Ovary (tissue), 7 donors: ENCODE measurements at regions not wholly inside any gene's neighbourhood (a gene's known extent, or its start where the extent isn't known, plus 50 kb on each side); places are given as distances from the start of the nearest gene placed in this dataset.

Source experiments
- DNase-seq, 5 donors: peaks; one replicate each; pipeline ENCODE4 v3.0.0-alpha.2; 2019 to 2020
- H3K27ac ChIP-seq, 2 donors: fragments of 200-600 bp; one replicate each; pipeline versions ENCODE4 v1.5.1 to v1.8.0; 2019 to 2022
- H3K27me3 ChIP-seq: fragments of 200-600 bp; one replicate; pipeline ENCODE4 v1.8.0; 2022
- H3K36me3 ChIP-seq: fragments of 200-600 bp; sonication (generic); one replicate; pipeline ENCODE4 v1.5.1; 2019
- H3K4me1 ChIP-seq: one replicate; pipeline ENCODE4 v1.8.1; 2013; ENCODE audit warnings: mild to moderate bottlenecking, moderate library complexity; ENCODE audit not compliant: insufficient read depth
- H3K4me3 ChIP-seq: fragments of 200-600 bp; sonication (generic); one replicate; pipeline ENCODE4 v1.5.1; 2017
- H3K9me3 ChIP-seq, 2 donors: fragments of 200-600 bp in 1 of 2; sonication (generic) in 1 of 2; one replicate each; pipeline versions ENCODE4 v1.5.1 to v1.8.1; 2013 to 2019; ENCODE audit warnings: mild to moderate bottlenecking in 1 of 2, moderate library complexity in 1 of 2
- EP300 ChIP-seq: sonication (generic); formaldehyde crosslinking; IDR thresholded peaks from one replicate; pipeline ENCODE4 v1.6.1; 2017; ENCODE audit warnings: antibody characterized with exemption
- POLR2A ChIP-seq: fragments of 450-650 bp; IDR thresholded peaks from one replicate; pipeline ENCODE4 v1.6.1; 2017; ENCODE audit warnings: antibody characterized with exemption, mild to moderate bottlenecking, moderate library complexity
- WGBS, 3 donors: extraction: QIAGEN DNeasy Blood & Tissue Kit in 1 of 3; methylation state at CpG; one replicate each; pipeline versions ENCODE4 v1.1.5 to v1.1.7; 2013 to 2017; 5-methylcytosine and 5-hydroxymethylcytosine counted together
- intact Hi-C, 4 donors: fragments of 100-400 bp; cut with DNase I; formaldehyde crosslinking; loops; one replicate each; pipeline versions ENCODE4 v1.11.0 to v1.15.1; 2022 to 2023
- TF ChIP-seq, protein P1 (sequence below), 3 donors: fragments of 450-650 bp in 2 of 3; fragments of 200-600 bp in 1 of 3; IDR thresholded peaks; one replicate each; pipeline versions ENCODE4 v1.5.1 to v1.8.0; 2016 to 2022; ENCODE audit warnings: antibody characterized with exemption in 3 of 3, mild to moderate bottlenecking in 1 of 3
- donor health status: DM: no; HTN: no; CAD: no; lungs with moderate emphysema.
- donor health status: DM: no; HTN: no; CAD: no.
- donor health status: Bipolar disorder and iron deficiency.
- donor health status: DM: no; HTN: no; CAD: no.
- donor health status: DM: yes; HTN: yes; CAD: no.

DNA sequence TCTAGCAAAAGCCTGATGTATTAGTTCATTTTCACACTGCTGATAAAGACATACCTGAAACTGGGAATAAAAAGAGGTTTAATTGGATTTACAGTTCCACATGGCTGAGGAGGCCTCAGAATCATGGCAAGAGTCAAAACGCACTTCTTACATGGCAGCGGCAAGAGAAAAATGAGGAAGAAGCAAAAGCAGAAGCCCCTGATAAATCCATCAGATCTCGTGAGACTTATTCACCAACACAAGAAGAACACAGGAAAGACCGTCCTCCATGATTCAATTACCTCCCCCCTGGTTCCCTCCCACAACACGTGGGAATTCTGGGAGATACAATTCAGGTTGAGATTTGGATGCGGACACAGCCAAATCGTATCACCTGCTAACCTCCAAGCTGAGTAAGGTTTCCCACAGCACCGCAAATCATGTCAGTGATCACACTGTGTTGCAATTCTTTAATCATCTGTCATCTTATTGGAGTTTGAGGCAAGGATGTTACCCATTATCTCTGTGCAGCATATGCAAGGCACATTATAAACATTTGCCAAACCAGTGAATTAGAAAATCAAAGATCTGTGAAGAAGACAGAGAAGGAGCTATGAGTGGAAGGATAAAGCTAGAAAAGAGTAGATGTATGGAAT lies 128.5 kb downstream of the ZNF281 start:
- 73 to 82% (median 74%) methylated on average over 8 of the region's 8 CpGs for WGBS, 3 donors
- no peaks in the 10 kb centered on the region for H3K9me3 ChIP-seq
- intact Hi-C loops, result loop anchor here in 1 of 4 donors (10.0 kb wide), 1 partner anchor 223 kb away; no protein-coding TSS in a partner anchor
- H3K27me3 ChIP-seq, result no peaks in the 10 kb centered on the region
- H3K36me3 ChIP-seq, result no peaks in the 10 kb centered on the region
- no peak overlapping the region for H3K27ac ChIP-seq
- H3K4me3 ChIP-seq, result no peak overlapping the region
- TF ChIP-seq POLR2A (no peak), EP300 (no peak)
- TF ChIP-seq, protein P1, sequence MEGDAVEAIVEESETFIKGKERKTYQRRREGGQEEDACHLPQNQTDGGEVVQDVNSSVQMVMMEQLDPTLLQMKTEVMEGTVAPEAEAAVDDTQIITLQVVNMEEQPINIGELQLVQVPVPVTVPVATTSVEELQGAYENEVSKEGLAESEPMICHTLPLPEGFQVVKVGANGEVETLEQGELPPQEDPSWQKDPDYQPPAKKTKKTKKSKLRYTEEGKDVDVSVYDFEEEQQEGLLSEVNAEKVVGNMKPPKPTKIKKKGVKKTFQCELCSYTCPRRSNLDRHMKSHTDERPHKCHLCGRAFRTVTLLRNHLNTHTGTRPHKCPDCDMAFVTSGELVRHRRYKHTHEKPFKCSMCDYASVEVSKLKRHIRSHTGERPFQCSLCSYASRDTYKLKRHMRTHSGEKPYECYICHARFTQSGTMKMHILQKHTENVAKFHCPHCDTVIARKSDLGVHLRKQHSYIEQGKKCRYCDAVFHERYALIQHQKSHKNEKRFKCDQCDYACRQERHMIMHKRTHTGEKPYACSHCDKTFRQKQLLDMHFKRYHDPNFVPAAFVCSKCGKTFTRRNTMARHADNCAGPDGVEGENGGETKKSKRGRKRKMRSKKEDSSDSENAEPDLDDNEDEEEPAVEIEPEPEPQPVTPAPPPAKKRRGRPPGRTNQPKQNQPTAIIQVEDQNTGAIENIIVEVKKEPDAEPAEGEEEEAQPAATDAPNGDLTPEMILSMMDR (IDR thresholded peaks at IDR 0.05), result no peak
- no peaks in the 10 kb centered on the region for H3K4me1 ChIP-seq
- DNase-seq, result no peak

DNA sequence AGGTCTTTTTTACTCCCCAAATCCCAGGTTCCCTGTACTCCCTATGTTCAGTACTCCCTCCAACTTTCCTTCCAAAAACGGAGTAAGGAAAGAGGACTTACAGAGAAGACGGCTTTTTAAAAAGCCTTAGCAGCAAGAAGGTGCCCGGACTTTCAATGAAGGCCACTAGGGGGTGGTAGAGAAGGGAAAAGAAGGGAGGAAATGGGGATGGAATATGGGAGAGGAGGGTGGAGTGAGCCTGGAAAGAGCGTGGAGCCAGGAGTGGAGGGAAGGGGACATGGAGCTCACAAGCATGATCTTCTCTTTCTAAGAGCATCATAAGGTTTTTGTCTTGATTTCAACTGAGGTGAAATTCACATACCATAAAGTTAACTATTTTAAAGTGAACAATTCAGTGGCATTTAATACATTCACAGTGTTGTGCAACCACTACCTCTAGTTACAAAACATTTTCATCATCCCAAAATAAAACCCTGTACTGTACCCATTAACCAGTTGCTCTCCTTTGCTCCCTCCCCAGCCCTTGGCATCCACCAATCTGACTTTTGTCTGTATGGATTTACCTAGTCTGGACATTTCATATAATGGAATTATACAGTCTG lies 129.9 kb downstream of the ZNF281 start:
- no peaks in the 10 kb centered on the region for H3K36me3 ChIP-seq
- TF ChIP-seq EP300, result no peak
- TF ChIP-seq POLR2A, result no peak
- TF ChIP-seq, protein P1 (IDR thresholded peaks at IDR 0.05), result no peak
- 36 to 42% (median 38%) methylated on average over 4 of the region's 4 CpGs for WGBS, 3 donors
- no peak for DNase-seq
- H3K27ac ChIP-seq, result no peak overlapping the region
- intact Hi-C loops, result loop anchor here in 1 of 4 donors (10.0 kb wide), 1 partner anchor 225 kb away; no protein-coding TSS in a partner anchor
- H3K4me3 ChIP-seq, result no peak overlapping the region
- no peaks in the 10 kb centered on the region for H3K9me3 ChIP-seq
- H3K4me1 ChIP-seq, result no peaks in the 10 kb centered on the region
- no peaks in the 10 kb centered on the region for H3K27me3 ChIP-seq

DNA sequence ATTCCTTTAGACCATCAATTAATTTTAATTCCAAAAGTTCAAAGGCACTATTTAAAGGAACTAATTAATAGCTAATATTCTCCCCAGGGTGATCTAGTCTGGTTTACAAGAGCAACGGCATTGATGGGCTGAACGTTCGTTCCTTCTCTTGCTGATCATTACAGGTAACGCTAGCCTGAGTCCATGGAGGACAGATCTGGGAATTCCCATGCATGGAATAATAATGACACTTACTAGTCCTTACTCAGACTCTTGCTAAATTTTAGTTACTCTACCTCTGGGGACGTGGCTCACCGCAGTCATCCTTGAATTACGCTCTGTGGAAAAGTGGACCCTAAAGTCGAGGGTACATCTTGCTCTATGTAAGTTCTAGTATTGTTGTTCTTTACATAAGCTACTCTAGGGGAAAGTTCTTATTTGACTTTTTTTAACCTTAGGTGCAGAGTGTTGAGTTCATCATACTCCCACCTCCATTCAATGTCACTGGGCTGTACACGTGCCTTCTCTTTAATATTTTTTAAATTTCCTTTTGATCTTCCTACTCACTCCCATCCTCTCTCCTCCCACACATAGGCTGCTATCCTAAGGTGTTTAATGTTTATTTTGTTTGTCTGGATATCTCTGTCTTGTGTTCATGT lies 133.9 kb downstream of the ZNF281 start:
- no peaks in the 10 kb centered on the region for H3K9me3 ChIP-seq
- TF ChIP-seq, protein P1 (IDR thresholded peaks at IDR 0.05), result no peak
- no peak for TF ChIP-seq POLR2A
- no peak for TF ChIP-seq EP300
- 70 to 75% (median 73%) methylated on average over 9 of the region's 9 CpGs for WGBS, 3 donors
- no peaks in the 10 kb centered on the region for H3K36me3 ChIP-seq
- H3K27me3 ChIP-seq, result no peaks in the 10 kb centered on the region
- no peak overlapping the region for H3K27ac ChIP-seq
- no peaks in the 10 kb centered on the region for H3K4me1 ChIP-seq
- no peak for DNase-seq
- H3K4me3 ChIP-seq, result no peak overlapping the region
- intact Hi-C loops, result no loop called here

DNA sequence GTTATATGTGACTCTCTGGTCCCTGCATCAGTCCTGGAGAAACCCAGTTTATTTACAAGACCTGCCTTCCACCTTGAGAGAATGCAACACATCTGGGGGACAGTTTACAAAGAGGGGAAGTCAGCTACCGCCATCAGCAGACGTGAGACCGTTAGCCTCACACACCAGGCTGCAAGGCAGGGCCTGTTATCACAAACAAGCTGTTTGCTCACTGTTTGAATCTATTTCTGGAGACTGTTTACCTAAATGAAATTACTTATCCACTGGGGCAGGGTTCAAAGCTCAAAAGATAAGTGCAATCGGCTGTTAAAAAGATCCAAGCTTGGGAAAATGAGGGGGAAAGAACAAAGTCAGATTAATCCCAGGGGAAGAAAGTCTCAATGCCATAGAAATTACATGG lies 134.4 kb downstream of the ZNF281 start:
- H3K27ac ChIP-seq, result no peak overlapping the region
- no peak for DNase-seq
- no peaks in the 10 kb centered on the region for H3K4me1 ChIP-seq
- no peaks in the 10 kb centered on the region for H3K27me3 ChIP-seq
- TF ChIP-seq POLR2A, result no peak
- WGBS, 3 donors, result 25 to 43% (median 26%) methylated on average over 4 of the region's 4 CpGs
- H3K36me3 ChIP-seq, result no peaks in the 10 kb centered on the region
- intact Hi-C loops, result no loop called here
- H3K4me3 ChIP-seq, result no peak overlapping the region
- no peaks in the 10 kb centered on the region for H3K9me3 ChIP-seq

DNA sequence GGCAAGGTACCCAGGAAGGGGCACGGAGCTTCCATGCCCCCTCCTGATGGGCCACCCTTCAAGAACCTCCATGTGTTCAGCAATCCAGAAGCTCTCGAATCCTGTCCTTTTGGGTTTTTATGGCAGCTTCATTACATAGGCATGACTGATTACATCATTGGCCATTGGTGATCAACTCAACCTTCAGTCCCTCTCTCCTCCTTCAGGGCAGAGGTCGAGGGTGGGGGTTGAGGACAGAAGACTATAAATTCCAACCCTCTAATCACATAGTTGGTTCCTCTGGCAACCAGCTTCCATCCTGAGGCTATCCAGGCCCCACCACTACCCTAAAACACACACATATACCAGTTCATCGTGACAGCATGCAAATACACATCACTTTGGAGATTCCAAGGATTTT lies 135.7 kb downstream of the ZNF281 start:
- Histone ChIP-seq H3K4me1 (no peaks in the 10 kb centered on the region), H3K36me3 (no peaks in the 10 kb centered on the region), H3K4me3 (no peak overlapping the region), H3K9me3 (no peaks in the 10 kb centered on the region), H3K27me3 (no peaks in the 10 kb centered on the region), H3K27ac (no peak overlapping the region)
- WGBS, 3 donors, result 57 to 62% (median 61%) methylated on average over 4 of the region's 4 CpGs
- TF ChIP-seq EP300, result no peak
- TF ChIP-seq POLR2A, result no peak
- TF ChIP-seq, protein P1 (IDR thresholded peaks at IDR 0.05), result no peak
- intact Hi-C loops, result no loop called here
- no peak for DNase-seq
